Ectodermal cell (in vitro differentiated cells): ENCODE measurements at regions not wholly inside any gene's neighbourhood (a gene's known extent, or its start where the extent isn't known, plus 50 kb on each side); places are given as distances from the start of the nearest gene placed in this dataset.

Source experiments
- H3K27ac ChIP-seq: 2 replicates; pipeline ENCODE4 v1.7.0; 2013; ENCODE audit warnings: mild to moderate bottlenecking, low read depth, low read length; ENCODE audit not compliant: insufficient read depth, poor library complexity, severe bottlenecking
- H3K27me3 ChIP-seq: 2 replicates; pipeline ENCODE4 v1.7.0; 2013; ENCODE audit warnings: mild to moderate bottlenecking, low read length; ENCODE audit not compliant: insufficient read depth, control insufficient read depth, poor library complexity, severe bottlenecking
- H3K36me3 ChIP-seq: one replicate; pipeline ENCODE4 v1.7.0; 2013; ENCODE audit warnings: low read length; ENCODE audit not compliant: control insufficient read depth, insufficient read depth
- H3K4me1 ChIP-seq: one replicate; pipeline ENCODE4 v1.7.0; 2013; ENCODE audit warnings: low read length; ENCODE audit not compliant: control insufficient read depth, insufficient read depth
- H3K4me3 ChIP-seq: 2 replicates; pipeline ENCODE4 v1.7.0; 2013; ENCODE audit warnings: low read depth, low read length, control low read depth; ENCODE audit not compliant: insufficient read depth
- H3K9me3 ChIP-seq: 2 replicates; pipeline ENCODE4 v1.7.0; 2013; ENCODE audit warnings: mild to moderate bottlenecking, low read length, moderate library complexity; ENCODE audit not compliant: control insufficient read depth
- WGBS, 2 experiments: methylation state at CpG; one replicate each; pipeline ENCODE4 v1.1.7; 2013; ENCODE audit warnings: missing lambda C conversion rate in 2 of 2; 5-methylcytosine and 5-hydroxymethylcytosine counted together

DNA sequence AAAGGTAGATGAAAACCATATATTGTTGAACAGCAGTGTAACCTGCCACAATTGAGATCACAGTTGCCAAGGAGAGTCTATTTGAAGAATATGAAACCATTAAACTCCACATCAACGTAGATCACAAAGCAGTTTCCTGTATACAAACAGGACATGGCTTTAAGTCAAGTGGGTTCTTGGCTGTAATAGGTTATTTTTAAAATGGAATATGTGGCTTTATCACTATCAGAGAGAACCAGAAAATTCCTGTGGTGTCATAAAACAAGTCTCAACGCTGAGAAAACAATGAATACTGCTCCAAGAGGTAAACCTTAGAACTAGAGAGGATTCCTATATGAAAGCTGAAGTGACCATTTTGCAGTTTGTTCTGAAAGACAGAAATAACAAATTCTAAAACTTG, 999.7 kb downstream of the CDH11 start:
- H3K4me3 ChIP-seq = no peak overlapping the region
- H3K4me1 ChIP-seq = no peaks in the 10 kb centered on the region
- 95 to 97% methylated on average over 2 of the region's 2 CpGs for WGBS, 2 experiments
- no peaks in the 10 kb centered on the region for H3K27me3 ChIP-seq
- H3K27ac ChIP-seq = no peak overlapping the region
- no peaks in the 10 kb centered on the region for H3K9me3 ChIP-seq
- no peaks in the 10 kb centered on the region for H3K36me3 ChIP-seq

DNA sequence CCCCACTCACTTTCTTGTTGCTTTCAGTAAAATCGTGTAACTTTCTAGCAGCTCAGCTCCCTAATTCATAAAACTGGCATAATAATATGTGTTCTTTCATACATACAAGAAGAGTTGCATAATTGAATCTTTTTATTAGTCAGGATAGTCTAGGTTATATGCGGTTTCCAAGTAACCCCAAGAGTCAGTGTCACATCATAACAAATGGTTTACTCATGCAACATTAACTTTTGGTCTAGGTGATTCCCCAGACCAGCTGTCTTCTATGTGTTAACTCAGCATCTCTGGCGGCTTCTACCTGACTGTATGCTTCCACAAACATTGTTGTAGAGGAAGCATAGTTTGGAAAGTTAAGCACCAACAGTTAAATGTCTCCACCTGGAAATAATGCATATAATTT, 1000.4 kb downstream of the CDH11 start:
- no peaks in the 10 kb centered on the region for H3K9me3 ChIP-seq
- H3K27me3 ChIP-seq = no peaks in the 10 kb centered on the region
- 89 to 100% methylated on average over 3 of the region's 3 CpGs for WGBS, 2 experiments
- H3K36me3 ChIP-seq = no peaks in the 10 kb centered on the region
- H3K4me3 ChIP-seq = no peak overlapping the region
- no peak overlapping the region for H3K27ac ChIP-seq
- no peaks in the 10 kb centered on the region for H3K4me1 ChIP-seq

DNA sequence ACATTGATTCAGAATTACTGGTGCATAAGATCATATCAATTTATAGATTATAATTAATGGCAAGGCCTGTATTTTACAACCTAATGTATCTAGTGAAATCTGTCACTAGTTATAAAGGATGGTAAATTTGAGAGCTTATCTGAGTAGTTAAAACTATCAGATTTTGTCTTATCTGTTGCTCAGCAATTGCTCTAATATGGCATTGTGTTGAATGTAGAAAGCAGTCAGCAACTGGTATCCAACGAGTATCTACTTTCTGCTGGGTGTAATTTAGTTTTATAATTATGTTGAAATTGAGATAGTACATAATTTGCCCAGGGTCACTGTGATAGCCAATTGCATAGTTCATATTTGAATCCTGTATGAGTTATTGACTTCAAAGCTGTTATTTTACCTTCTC, 1005.7 kb downstream of the CDH11 start:
- no peak overlapping the region for H3K27ac ChIP-seq
- 94 to 96% methylated on average over 1 of the region's 1 CpG for WGBS, 2 experiments

DNA sequence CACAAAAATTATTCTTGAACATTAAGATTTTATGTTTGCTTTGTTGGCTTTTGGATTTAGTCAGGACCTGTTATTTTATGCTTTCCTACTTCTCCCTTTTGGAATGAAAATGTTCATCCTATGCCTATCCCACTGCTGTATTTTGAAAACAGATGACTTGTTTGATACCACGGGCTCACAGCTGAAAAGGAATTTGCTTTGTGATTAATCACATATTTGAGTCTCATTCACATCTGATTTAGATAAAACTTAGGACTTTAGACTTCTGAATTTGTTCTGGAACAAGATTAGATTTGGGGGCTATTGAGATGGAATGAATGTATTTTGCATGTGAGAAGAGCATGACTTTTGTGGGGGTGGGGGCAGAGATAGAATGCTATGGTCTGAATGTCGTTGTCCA, 1012.6 kb downstream of the CDH11 start:
- no peaks in the 10 kb centered on the region for H3K4me1 ChIP-seq
- no peak overlapping the region for H3K4me3 ChIP-seq
- no peaks in the 10 kb centered on the region for H3K9me3 ChIP-seq
- WGBS, 2 experiments = 90 to 100% methylated on average over 1 to 2 of the region's 2 CpGs
- H3K27me3 ChIP-seq = no peaks in the 10 kb centered on the region
- H3K27ac ChIP-seq = no peak overlapping the region
- H3K36me3 ChIP-seq = no peaks in the 10 kb centered on the region

More for the DNA sequence above, 1005.7 kb downstream of the CDH11 start:
- Histone ChIP-seq H3K9me3 (no peaks in the 10 kb centered on the region), H3K4me1 (no peaks in the 10 kb centered on the region), H3K4me3 (no peak overlapping the region), H3K36me3 (no peaks in the 10 kb centered on the region), H3K27me3 (no peaks in the 10 kb centered on the region)

DNA sequence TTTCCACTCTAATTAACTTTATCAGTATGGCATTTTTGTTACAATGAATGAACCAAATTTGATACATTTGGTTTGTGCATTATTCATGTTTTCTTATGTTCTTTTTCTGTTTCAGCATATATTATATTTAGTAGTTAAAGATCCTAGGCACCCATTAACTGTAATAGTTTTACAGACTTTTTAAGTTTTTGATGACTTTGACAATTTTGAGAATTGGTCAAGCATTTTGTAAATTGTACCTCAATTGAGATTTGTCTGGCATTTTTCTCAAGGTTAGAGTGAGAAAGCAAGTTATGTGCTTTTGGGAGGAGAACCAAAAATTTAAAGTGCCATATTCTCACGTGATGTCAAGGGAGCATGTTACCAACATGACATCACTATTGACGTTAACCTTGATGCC, 1019.2 kb downstream of the CDH11 start:
- no peak overlapping the region for H3K27ac ChIP-seq

DNA sequence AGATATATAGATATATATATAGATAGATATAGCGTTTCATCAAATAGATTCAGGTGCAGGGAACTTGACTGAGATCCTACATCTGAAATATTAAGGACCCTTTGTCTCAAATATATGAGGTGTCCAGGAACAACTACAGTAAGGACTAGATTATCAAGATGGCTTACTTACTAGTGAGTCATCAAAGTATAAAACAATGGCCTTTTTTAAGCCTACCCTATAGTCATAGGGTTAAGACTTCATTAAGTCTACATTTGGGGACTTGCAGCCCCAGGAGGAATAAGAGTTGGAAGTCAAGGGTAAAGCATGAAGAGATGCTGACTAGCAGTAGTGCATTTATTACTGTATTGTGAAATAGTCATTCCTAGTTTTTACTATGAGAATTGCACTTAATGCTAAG, 1023.4 kb downstream of the CDH11 start:
- Histone ChIP-seq H3K4me1 (no peaks in the 10 kb centered on the region), H3K27ac (no peak overlapping the region), H3K27me3 (no peaks in the 10 kb centered on the region), H3K36me3 (no peaks in the 10 kb centered on the region), H3K4me3 (no peak overlapping the region), H3K9me3 (no peaks in the 10 kb centered on the region)
- 80 to 100% methylated on average over 1 of the region's 1 CpG for WGBS, 2 experiments

More for the DNA sequence above, 1019.2 kb downstream of the CDH11 start:
- Histone ChIP-seq H3K36me3 (no peaks in the 10 kb centered on the region), H3K9me3 (no peaks in the 10 kb centered on the region), H3K4me1 (no peaks in the 10 kb centered on the region), H3K4me3 (no peak overlapping the region), H3K27me3 (no peaks in the 10 kb centered on the region)
- 76 to 95% methylated on average over 2 of the region's 2 CpGs for WGBS, 2 experiments

DNA sequence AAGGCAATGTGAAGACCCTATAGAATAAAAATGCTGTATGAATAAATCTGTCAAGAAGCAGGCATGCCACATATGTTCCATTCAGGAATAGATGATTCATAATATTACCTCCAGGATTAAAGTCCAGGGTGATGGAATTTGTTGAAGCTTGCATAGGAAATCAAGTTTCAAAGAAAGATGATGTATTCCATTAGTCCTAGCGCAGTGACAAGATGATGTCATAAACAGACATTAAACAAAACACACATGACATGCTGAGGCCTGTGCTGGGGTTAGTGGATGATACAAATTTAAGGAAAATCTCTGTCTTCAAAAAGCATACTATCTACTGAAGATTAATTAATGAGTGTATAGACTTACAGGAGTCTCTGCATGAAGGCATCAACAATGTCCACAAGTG, 1025.2 kb downstream of the CDH11 start:
- H3K27me3 ChIP-seq = no peaks in the 10 kb centered on the region
- no peak overlapping the region for H3K27ac ChIP-seq
- no peaks in the 10 kb centered on the region for H3K4me1 ChIP-seq
- H3K9me3 ChIP-seq = no peaks in the 10 kb centered on the region
- H3K4me3 ChIP-seq = no peak overlapping the region
- 67% methylated on average over 1 of the region's 1 CpG; no CpG with 5 or more reads in 1 of the 2 experiments for WGBS, 2 experiments
- no peaks in the 10 kb centered on the region for H3K36me3 ChIP-seq

DNA sequence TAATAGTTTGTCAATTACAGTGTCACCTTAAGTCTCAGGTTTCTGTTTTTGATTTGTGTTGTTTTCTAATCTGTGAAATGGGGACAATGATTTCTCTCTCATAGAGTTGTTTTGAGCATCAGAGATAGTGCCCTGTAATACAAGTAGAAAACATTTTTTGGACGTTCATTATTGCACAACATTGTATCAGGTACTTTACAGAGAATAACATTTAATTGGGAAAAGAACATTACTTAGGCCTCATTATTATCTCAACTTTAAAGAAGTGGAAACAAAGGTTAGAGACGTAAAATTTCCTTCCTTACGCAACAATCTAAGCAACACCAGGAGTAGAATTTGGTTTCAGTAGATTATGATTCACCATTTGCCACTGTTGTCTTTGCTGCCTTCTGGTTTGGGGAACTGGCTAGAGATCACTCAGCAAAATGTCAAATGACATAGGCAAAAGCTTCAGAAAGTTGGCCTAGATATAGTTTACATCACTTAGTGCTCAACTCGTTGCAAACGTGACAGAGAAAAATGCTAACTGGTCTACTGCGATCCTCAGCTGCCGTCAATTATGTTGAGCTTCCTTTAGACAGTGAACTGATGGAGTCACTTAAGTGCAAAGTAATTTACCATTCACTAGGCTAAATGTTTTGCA, 1026.8 kb downstream of the CDH11 start:
- no peaks in the 10 kb centered on the region for H3K36me3 ChIP-seq
- H3K9me3 ChIP-seq = no peaks in the 10 kb centered on the region
- no peaks in the 10 kb centered on the region for H3K4me1 ChIP-seq
- no peak overlapping the region for H3K27ac ChIP-seq
- WGBS, 2 experiments = 93 to 94% methylated on average over 7 of the region's 7 CpGs
- H3K4me3 ChIP-seq = no peak overlapping the region
- no peaks in the 10 kb centered on the region for H3K27me3 ChIP-seq

DNA sequence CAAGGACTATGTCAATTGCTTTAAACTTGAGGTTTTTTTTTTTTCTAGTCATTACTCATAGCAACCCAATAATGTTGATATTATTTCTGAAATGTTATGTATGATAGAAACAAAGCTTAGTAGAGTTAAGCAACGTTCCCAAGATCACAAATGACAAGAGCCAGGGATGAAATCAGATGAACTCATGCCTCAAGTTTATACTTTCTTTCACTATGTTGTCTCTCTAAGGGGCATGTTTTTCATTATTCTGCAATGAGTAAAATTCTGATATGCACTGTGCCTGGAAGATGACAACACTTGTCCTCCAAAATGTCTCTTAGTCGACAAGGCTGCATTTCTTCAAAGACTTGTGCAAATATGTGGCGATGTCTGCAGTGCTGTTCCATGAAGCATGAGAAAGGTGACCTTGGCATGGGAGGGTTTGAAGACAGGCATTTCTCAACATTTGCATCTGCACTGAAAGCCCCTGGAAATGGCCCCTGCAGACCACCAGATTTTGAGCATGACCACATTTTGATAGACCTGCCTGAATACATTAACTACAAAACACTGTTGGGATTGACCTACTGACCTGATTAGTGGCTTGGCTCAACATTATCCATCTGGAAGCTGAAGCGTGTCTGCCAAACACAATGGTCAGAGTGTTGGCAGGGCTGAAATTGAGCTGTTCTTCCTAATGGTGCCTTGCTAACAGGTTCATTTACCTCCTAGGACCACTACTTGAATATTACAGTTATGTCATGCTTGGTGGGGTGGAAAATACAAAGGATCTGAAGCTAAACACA, 1027.5 kb downstream of the CDH11 start:
- Histone ChIP-seq H3K9me3 (no peaks in the 10 kb centered on the region), H3K4me1 (no peaks in the 10 kb centered on the region), H3K36me3 (no peaks in the 10 kb centered on the region), H3K27ac (no peak overlapping the region), H3K4me3 (no peak overlapping the region), H3K27me3 (no peaks in the 10 kb centered on the region)
- 90 to 92% methylated on average over 4 of the region's 4 CpGs for WGBS, 2 experiments

DNA sequence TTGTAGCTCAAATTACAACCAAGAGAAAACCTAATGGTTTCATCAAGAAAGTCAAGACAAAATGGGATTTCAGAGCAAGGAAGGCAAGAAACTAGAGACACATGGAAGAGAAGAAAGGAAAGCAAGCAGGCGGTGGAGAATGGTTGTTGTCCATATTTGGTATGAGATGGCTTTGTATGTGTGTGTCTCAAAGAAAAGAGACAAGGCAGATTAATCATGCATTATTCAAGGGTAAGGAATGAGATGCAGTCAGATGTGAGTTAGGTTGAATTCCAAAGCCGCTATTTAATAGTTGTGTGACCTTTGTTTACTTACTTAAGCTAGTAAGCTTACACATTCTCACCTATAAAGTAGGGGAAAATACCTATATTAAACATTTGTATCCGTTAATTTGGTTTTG, 1029.6 kb downstream of the CDH11 start:
- H3K4me1 ChIP-seq = no peaks in the 10 kb centered on the region
- no peaks in the 10 kb centered on the region for H3K36me3 ChIP-seq
- 83 to 85% methylated on average over 1 to 2 of the region's 3 CpGs for WGBS, 2 experiments
- H3K9me3 ChIP-seq = no peaks in the 10 kb centered on the region
- no peak overlapping the region for H3K4me3 ChIP-seq
- no peaks in the 10 kb centered on the region for H3K27me3 ChIP-seq
- peak overlapping the region; percentile 38 for H3K27ac ChIP-seq
